ENCODE measurements at regions not wholly inside any gene's neighbourhood (a gene's known extent, or its start where the extent isn't known, plus 50 kb on each side); places are given as distances from the start of the nearest gene placed in this dataset.

GRCh38 chr2:95698146-95698545, 106.3 kb downstream of the TRIM43 start:
- no peak overlapping the region for H4K91ac ChIP-seq (replicated peaks; ENCODE audit: insufficient read length, low read length)
- H3K27ac ChIP-seq (ENCODE audit: low read depth, low read length): no peak overlapping the region
- no peak overlapping the region for H2BK5ac ChIP-seq (ENCODE audit: low read depth, low read length)
- no peaks in the 10 kb centered on the region for H3K36me3 ChIP-seq (ENCODE audit: control insufficient read depth in 2 of 4, insufficient read depth in 4 of 4, low read length in 3 of 4)
- H4K5ac ChIP-seq (ENCODE audit: insufficient read length, low read depth, low read length): no peak overlapping the region
- H2AK5ac ChIP-seq (ENCODE audit: low read depth, low read length): no peak overlapping the region
- H3K27me3 ChIP-seq (replicated peaks in 1 of 4; ENCODE audit: control insufficient read depth in 3 of 4, extremely low read depth in 1 of 4, insufficient read depth in 3 of 4, low read length in 3 of 4): no peaks in the 10 kb centered on the region
- H3K4me2 ChIP-seq (ENCODE audit: insufficient read depth in 1 of 2, low read depth in 2 of 2, low read length in 2 of 2): no peak overlapping the region
- H2BK12ac ChIP-seq (ENCODE audit: low read depth, low read length): no peak overlapping the region
- no peaks in the 10 kb centered on the region for H4K20me1 ChIP-seq (replicated peaks in 1 of 2; ENCODE audit: control insufficient read depth in 1 of 2, insufficient read depth in 2 of 2, low read length in 2 of 2)
- no peak overlapping the region for H3K4me3 ChIP-seq (ENCODE audit: extremely low read depth in 1 of 4, insufficient read depth in 2 of 4, low read depth in 3 of 4, low read length in 4 of 4)
- H4K8ac ChIP-seq (ENCODE audit: extremely low read depth, insufficient read depth, low read length): no peak overlapping the region
- no peak overlapping the region for H2BK20ac ChIP-seq (ENCODE audit: low read length)
- no peaks in the 10 kb centered on the region for H3K79me2 ChIP-seq (ENCODE audit: control insufficient read depth in 1 of 2, insufficient read depth in 2 of 2, low read length in 2 of 2)
- H3K23me2 ChIP-seq (ENCODE audit: low read depth, low read length): no peaks in the 10 kb centered on the region
- H3K14ac ChIP-seq (ENCODE audit: insufficient read length): no peak overlapping the region
- H2AFZ ChIP-seq (ENCODE audit: low read length): no peak overlapping the region
- POLR2A ChIA-PET (ENCODE audit: partially characterized antibody): no interaction called here
- FAIRE-seq (no peak), DNase-seq (ENCODE audit: low read depth in 1 of 2, low spot score in 2 of 2) (no peak)
- no peak overlapping the region for H2BK120ac ChIP-seq (replicated peaks; ENCODE audit: low read depth, low read length)
- 53% methylated on average over 4 of the region's 4 CpGs; no CpG with 5 or more reads in 1 of the 2 experiments for WGBS, 2 experiments (ENCODE audit: extremely low coverage in 1 of 2, insufficient coverage in 1 of 2, insufficient read length in 1 of 2, insufficient replicate concordance in 2 of 2, low coverage in 1 of 2, low lambda C conversion rate in 2 of 2, missing lambda C conversion rate in 1 of 2)
- no peak overlapping the region for H3K9ac ChIP-seq (replicated peaks in 1 of 4; ENCODE audit: extremely low read depth in 1 of 4, low read depth in 3 of 4, low read length in 3 of 4)
- H3K18ac ChIP-seq (ENCODE audit: extremely low read depth, low read length): no peak overlapping the region
- no peak overlapping the region for H3K23ac ChIP-seq (ENCODE audit: insufficient read length)
- peaks cover 58 to 84% of the 10 kb centered on the region in 2 experiments for H3K9me3 ChIP-seq (ENCODE audit: insufficient read depth in 2 of 2, low read depth in 1 of 2, low read length in 1 of 2)
- H3K56ac ChIP-seq (replicated peaks; ENCODE audit: insufficient read length, low read depth, low read length): no peak overlapping the region
- no peak overlapping the region for H3K4ac ChIP-seq (replicated peaks; ENCODE audit: insufficient read length, low read depth, low read length)
- H2BK15ac ChIP-seq (ENCODE audit: low read length): no peak overlapping the region
- H3K79me1 ChIP-seq (ENCODE audit: low read depth, low read length): no peaks in the 10 kb centered on the region
- H3K4me1 ChIP-seq (replicated peaks in 1 of 4; ENCODE audit: control insufficient read depth in 3 of 4, insufficient read depth in 4 of 4, low read length in 3 of 4): no peaks in the 10 kb centered on the region; a peak in 1 of 7 replicates
- CTCF ChIA-PET (ENCODE audit: partially characterized antibody): no interaction called here
- TF ChIP-seq GABPA (IDR thresholded peaks at IDR 0.05; ENCODE audit: borderline replicate concordance, insufficient read depth, low read length) (no peak), GTF2F1 (IDR thresholded peaks at IDR 0.05; ENCODE audit: borderline replicate concordance, low read depth, low read length) (no peak), RAD21 (IDR thresholded peaks at IDR 0.05 in 1 of 2, conservative IDR thresholded peaks at IDR 0.05 in 1 of 2; ENCODE audit: low read depth in 2 of 2, low read length in 2 of 2) (no peak), JUND (IDR thresholded peaks at IDR 0.05; ENCODE audit: low read length) (no peak), CHD1 (IDR thresholded peaks at IDR 0.05; ENCODE audit: low read depth, low read length) (no peak), ASH2L (IDR thresholded peaks at IDR 0.05; ENCODE audit: low read length) (no peak), FOSL1 (IDR thresholded peaks at IDR 0.05; ENCODE audit: insufficient read depth, low read depth, low read length) (no peak), TBP (IDR thresholded peaks at IDR 0.05; ENCODE audit: low read depth, low read length) (no peak), CEBPB (IDR thresholded peaks at IDR 0.05; ENCODE audit: low read depth, low read length) (no peak), RXRA (IDR thresholded peaks at IDR 0.05; ENCODE audit: insufficient read depth, low read depth, low read length) (no peak), POU5F1 (IDR thresholded peaks at IDR 0.05; ENCODE audit: low read depth, low read length) (no peak)
- TF ChIP-seq, protein P1, sequence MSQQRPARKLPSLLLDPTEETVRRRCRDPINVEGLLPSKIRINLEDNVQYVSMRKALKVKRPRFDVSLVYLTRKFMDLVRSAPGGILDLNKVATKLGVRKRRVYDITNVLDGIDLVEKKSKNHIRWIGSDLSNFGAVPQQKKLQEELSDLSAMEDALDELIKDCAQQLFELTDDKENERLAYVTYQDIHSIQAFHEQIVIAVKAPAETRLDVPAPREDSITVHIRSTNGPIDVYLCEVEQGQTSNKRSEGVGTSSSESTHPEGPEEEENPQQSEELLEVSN (IDR thresholded peaks at IDR 0.05): no peak

All from H1 (cell line).